Sigmoid colon (tissue), 4 donors: ENCODE measurements at regions not wholly inside any gene's neighbourhood (a gene's known extent, or its start where the extent isn't known, plus 50 kb on each side); places are given as distances from the start of the nearest gene placed in this dataset.

Source experiments
- EP300 ChIP-seq, 4 donors: sonication (generic); formaldehyde crosslinking; IDR thresholded peaks; one replicate each; pipeline ENCODE4 v1.6.1; 2017; ENCODE audit warnings: antibody characterized with exemption in 4 of 4
- POLR2A ChIP-seq, 2 donors: fragments of 450-650 bp; IDR thresholded peaks; one replicate each; pipeline ENCODE4 v1.6.1; 2016; ENCODE audit warnings: antibody characterized with exemption in 2 of 2, mild to moderate bottlenecking in 2 of 2, moderate library complexity in 2 of 2
- POLR2AphosphoS5 ChIP-seq, 4 donors: sonication (generic); formaldehyde crosslinking; IDR thresholded peaks; one replicate each; pipeline ENCODE4 v1.6.1; 2017; ENCODE audit warnings: antibody characterized with exemption in 4 of 4

DNA sequence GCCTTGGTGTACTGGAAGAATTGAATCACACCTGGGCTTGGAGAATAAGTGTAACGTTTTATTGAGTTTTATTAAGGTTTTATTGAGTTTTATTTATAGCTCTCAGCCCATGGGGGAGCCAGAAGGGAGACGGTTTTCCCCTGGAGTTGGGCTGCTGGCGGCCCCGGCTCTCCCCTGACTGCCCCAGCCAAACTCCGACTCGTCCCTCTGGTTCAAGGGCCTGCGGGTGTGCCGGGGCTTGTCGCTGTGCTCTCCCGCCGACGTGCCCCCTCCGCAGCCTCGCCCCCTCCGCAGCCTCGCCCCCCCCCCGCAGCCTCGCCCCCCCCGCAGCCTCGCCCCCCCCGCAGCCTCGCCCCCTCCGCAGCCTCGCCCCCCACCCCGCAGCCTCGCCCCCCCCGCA, 326.1 kb upstream of the RTL1 start:
- no peak for TF ChIP-seq POLR2A (IDR thresholded peaks at IDR 0.05)
- no peak for TF ChIP-seq POLR2AphosphoS5 (IDR thresholded peaks at IDR 0.05)
- TF ChIP-seq EP300 (IDR thresholded peaks at IDR 0.05): no peak
